ENCODE measurements at regions not wholly inside any gene's neighbourhood (a gene's known extent, or its start where the extent isn't known, plus 50 kb on each side); places are given as distances from the start of the nearest gene placed in this dataset.
"Not testable (repeated sequence)": the region's sequence is repeated elsewhere in the genome, so short reads cannot be mapped to it uniquely, and the experiment has no call there.

DNA sequence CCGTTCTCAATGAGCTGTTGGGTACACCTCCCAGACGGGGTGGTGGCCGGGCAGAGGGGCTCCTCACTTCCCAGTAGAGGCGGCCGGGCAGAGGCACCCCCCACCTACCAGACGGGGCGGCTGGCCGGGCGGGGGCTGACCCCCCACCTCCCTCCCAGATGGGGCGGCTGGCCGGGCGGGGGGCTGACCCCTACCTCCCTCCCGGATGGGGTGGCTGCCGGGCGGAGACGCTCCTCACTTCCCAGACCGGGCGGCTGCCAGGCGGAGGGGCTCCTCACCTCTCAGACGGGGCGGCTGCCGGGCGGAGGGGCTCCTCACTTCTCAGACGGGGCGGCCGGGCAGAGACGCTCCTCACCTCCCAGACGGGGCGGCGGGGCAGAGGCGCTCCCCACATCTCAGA lies 101.6 kb downstream of the ZNF429 start:
- ATAC-seq (ENCODE audit: low FRiP score); H3K9me3 ChIP-seq (ENCODE audit: control insufficient read depth, low read length): not testable (repeated sequence)

DNA sequence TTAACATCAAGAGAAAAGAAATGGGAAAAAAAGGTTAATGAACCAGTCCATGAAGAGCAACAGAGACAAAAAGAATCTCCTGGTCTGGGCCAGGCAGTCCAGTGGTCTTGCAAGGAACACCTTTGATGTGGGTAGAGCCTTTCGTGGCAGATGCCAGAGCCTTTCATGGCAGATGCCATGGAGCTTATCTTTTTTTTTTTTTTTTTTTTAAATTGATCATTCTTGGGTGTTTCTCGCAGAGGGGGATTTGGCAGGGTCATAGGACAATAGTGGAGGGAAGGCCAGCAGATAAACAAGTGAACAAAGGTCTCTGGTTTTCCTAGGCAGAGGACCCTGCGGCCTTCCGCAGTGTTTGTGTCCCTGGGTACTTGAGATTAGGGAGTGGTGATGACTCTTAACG lies 100.9 kb downstream of the ZNF429 start:
- ATAC-seq (ENCODE audit: low FRiP score); H3K4me3 ChIP-seq (ENCODE audit: low read length in 2 of 2); H3K9me3 ChIP-seq (ENCODE audit: control insufficient read depth, low read length); DNase-seq; H3K36me3 ChIP-seq (ENCODE audit: control insufficient read depth in 1 of 2, insufficient read depth in 2 of 2, low read length in 1 of 2); intact Hi-C loops (cut with DNase I); H3K4me1 ChIP-seq (ENCODE audit: control insufficient read depth in 1 of 2, insufficient read depth in 2 of 2, low read length in 2 of 2); H3K27me3 ChIP-seq (ENCODE audit: control insufficient read depth in 1 of 2, insufficient read depth in 2 of 2, low read length in 1 of 2); H3K27ac ChIP-seq (ENCODE audit: low read depth in 1 of 2, low read length in 2 of 2): not testable (repeated sequence)
- 90 to 93% methylated on average over 1 to 2 of the region's 5 CpGs for WGBS, 2 donors

More for the DNA sequence above, 101.6 kb downstream of the ZNF429 start:
- H3K4me3 ChIP-seq (ENCODE audit: low read length in 2 of 2); H3K4me1 ChIP-seq (ENCODE audit: control insufficient read depth in 1 of 2, insufficient read depth in 2 of 2, low read length in 2 of 2); H3K27me3 ChIP-seq (ENCODE audit: control insufficient read depth in 1 of 2, insufficient read depth in 2 of 2, low read length in 1 of 2); intact Hi-C loops (cut with DNase I); DNase-seq; H3K27ac ChIP-seq (ENCODE audit: low read depth in 1 of 2, low read length in 2 of 2); H3K36me3 ChIP-seq (ENCODE audit: control insufficient read depth in 1 of 2, insufficient read depth in 2 of 2, low read length in 1 of 2): not testable (repeated sequence)
- WGBS, 2 donors, result 87% methylated on average over 11 to 29 of the region's 31 CpGs

DNA sequence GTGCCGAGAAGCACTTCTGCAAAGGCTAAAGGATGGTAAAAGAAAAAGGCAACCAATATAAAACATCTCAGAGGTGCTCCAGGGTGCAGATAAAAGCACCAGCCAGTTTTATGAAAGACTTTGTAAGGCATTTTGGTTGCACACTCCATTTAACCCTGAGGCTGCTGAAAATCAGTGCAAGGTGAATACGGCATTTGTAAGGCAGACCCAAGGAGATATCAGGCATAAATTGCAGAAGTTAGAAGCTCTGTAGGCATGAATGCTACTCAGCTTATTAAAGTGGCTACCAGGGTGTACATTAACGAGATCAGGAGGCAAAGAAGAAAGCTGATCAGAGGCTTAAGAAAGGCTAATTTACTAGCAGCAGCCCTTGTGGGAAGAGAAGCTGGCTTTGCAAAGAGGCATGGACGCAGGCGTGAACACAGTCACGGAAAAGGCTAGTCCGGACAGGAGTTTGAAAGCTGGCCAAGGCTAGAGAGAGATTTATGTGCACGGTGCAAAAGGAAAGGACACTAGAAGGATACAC lies 99.6 kb downstream of the ZNF429 start:
- 1 to 4% methylated on average over 8 of the region's 8 CpGs for WGBS, 2 donors
- H3K36me3 ChIP-seq (ENCODE audit: control insufficient read depth in 1 of 2, insufficient read depth in 2 of 2, low read length in 1 of 2), result no peaks in the 10 kb centered on the region
- DNase-seq, result no peak
- ATAC-seq (ENCODE audit: low FRiP score), result peak; percentile 26
- H3K9me3 ChIP-seq (ENCODE audit: control insufficient read depth, low read length), result no peaks in the 10 kb centered on the region
- H3K27me3 ChIP-seq (ENCODE audit: control insufficient read depth in 1 of 2, insufficient read depth in 2 of 2, low read length in 1 of 2), result no peaks in the 10 kb centered on the region
- peak overlapping the region; percentile 65 to 92 for H3K4me3 ChIP-seq (ENCODE audit: low read length in 2 of 2)
- intact Hi-C loops (cut with DNase I), result no loop called here
- H3K27ac ChIP-seq (ENCODE audit: low read depth in 1 of 2, low read length in 2 of 2), result peak overlapping the region in 1 of 2 donors; percentile 67
- H3K4me1 ChIP-seq (ENCODE audit: control insufficient read depth in 1 of 2, insufficient read depth in 2 of 2, low read length in 2 of 2), result no peaks in the 10 kb centered on the region

Measured in aorta (tissue), 5 donors.